Fibroblast of pulmonary artery (primary cell): ENCODE measurements at regions not wholly inside any gene's neighbourhood (a gene's known extent, or its start where the extent isn't known, plus 50 kb on each side); places are given as distances from the start of the nearest gene placed in this dataset.

Experiments
- DNase-seq: peaks from one replicate; pipeline ENCODE4 v3.0.0-alpha.2; 2010; ENCODE audit warnings: low read depth
- H3K4me3 ChIP-seq: replicated peaks from 2 replicates; pipeline ENCODE4 v1.5.1; 2011; ENCODE audit warnings: low read depth, mild to moderate bottlenecking, control low read depth, low read length, moderate library complexity
- CTCF ChIP-seq: IDR thresholded peaks from 2 replicates; pipeline ENCODE4 v1.5.1; 2011; ENCODE audit warnings: mild to moderate bottlenecking, control low read depth, low read length, inconsistent platforms; ENCODE audit errors: missing control alignments

GRCh38 chr2:66661253-66662173, 226.6 kb downstream of the MEIS1 start:
- no peak overlapping the region for H3K4me3 ChIP-seq
- TF ChIP-seq CTCF = no peak

GRCh38 chr2:66665124-66665984, 230.4 kb downstream of the MEIS1 start:
- no peak for TF ChIP-seq CTCF
- DNase-seq = peak; percentile 16
- H3K4me3 ChIP-seq = no peak overlapping the region

More at GRCh38 chr2:66661253-66662173, 226.6 kb downstream of the MEIS1 start:
- DNase-seq = no peak

GRCh38 chr2:66667301-66667700, 232.4 kb downstream of the MEIS1 start:
- no peak for TF ChIP-seq CTCF
- no peak for DNase-seq
- no peak overlapping the region for H3K4me3 ChIP-seq

GRCh38 chr2:66673286-66673685, 238.4 kb downstream of the MEIS1 start:
- no peak for DNase-seq
- no peak for TF ChIP-seq CTCF
- no peak overlapping the region for H3K4me3 ChIP-seq

- no peak for TF ChIP-seq CTCF
- no peak for DNase-seq
- no peak overlapping the region for H3K4me3 ChIP-seq
These were observed 239.2 kb downstream of the MEIS1 start for GRCh38 chr2:66674087-66674486.

- no peak overlapping the region for H3K4me3 ChIP-seq
- DNase-seq = no peak
- TF ChIP-seq CTCF = no peak
These were observed 240.7 kb downstream of the MEIS1 start for GRCh38 chr2:66675591-66675990.
